ENCODE measurements at regions not wholly inside any gene's neighbourhood (a gene's known extent, or its start where the extent isn't known, plus 50 kb on each side); places are given as distances from the start of the nearest gene placed in this dataset.

- no peak overlapping the region for H3K4me3 ChIP-seq
- WGBS, 2 donors, result 78 to 82% methylated on average over 2 of the region's 2 CpGs
- no peak overlapping the region for H3K27ac ChIP-seq
- DNase-seq (no peak), ATAC-seq (no peak), FAIRE-seq (no peak)
- intact Hi-C loops (cut with DNase I), result no loop called here
- H3K4me1 ChIP-seq, result no peaks in the 10 kb centered on the region
- TF ChIP-seq CTCF (IDR thresholded peaks at IDR 0.05), result no peak
- H3K9me3 ChIP-seq, result no peaks in the 10 kb centered on the region
- no peaks in the 10 kb centered on the region for H3K36me3 ChIP-seq
- no peaks in the 10 kb centered on the region for H3K27me3 ChIP-seq
These were observed 1276.6 kb upstream of the FLRT2 start for GRCh38 chr14:84253326-84253725.

- FAIRE-seq, result no peak
- H3K4me1 ChIP-seq, result no peaks in the 10 kb centered on the region
- H3K4me3 ChIP-seq, result no peak overlapping the region
- H3K27me3 ChIP-seq, result no peaks in the 10 kb centered on the region
- H3K9me3 ChIP-seq, result no peaks in the 10 kb centered on the region
- intact Hi-C loops (cut with DNase I), result no loop called here
- no peak overlapping the region for H3K27ac ChIP-seq
- no peak for DNase-seq
- H3K36me3 ChIP-seq, result no peaks in the 10 kb centered on the region
- WGBS, 2 donors, result 52 to 55% methylated on average over 4 of the region's 4 CpGs
- ATAC-seq, result peak in 3 of 4 donors; percentile 41 to 51 (median 42)
- TF ChIP-seq CTCF (IDR thresholded peaks at IDR 0.05), result no peak
These were observed 1275.7 kb upstream of the FLRT2 start for GRCh38 chr14:84254290-84254689.

GRCh38 chr14:84262932-84263331, 1267.0 kb upstream of the FLRT2 start:
- FAIRE-seq, result peak; percentile 59
- Histone ChIP-seq H3K9me3 (no peaks in the 10 kb centered on the region), H3K27ac (no peak overlapping the region), H3K4me3 (no peak overlapping the region), H3K27me3 (no peaks in the 10 kb centered on the region), H3K4me1 (peaks cover 0 to 8% (median 0%) of the 10 kb centered on the region in 3 donors), H3K36me3 (no peaks in the 10 kb centered on the region)
- peak in 3 of 4 donors; percentile 35 to 38 (median 37) for ATAC-seq
- no peak for DNase-seq
- intact Hi-C loops (cut with DNase I), result no loop called here
- no peak for TF ChIP-seq CTCF (IDR thresholded peaks at IDR 0.05)

- 61 to 76% methylated on average over 2 of the region's 2 CpGs for WGBS, 2 donors
- no peak for FAIRE-seq
These were observed 1257.6 kb upstream of the FLRT2 start for GRCh38 chr14:84272290-84272721.

More at GRCh38 chr14:84272290-84272721, 1257.6 kb upstream of the FLRT2 start:
- Histone ChIP-seq H3K4me1 (peaks cover 0 to 5% (median 0%) of the 10 kb centered on the region in 3 donors), H3K4me3 (no peak overlapping the region), H3K9me3 (no peaks in the 10 kb centered on the region), H3K27me3 (no peaks in the 10 kb centered on the region), H3K36me3 (no peaks in the 10 kb centered on the region), H3K27ac (no peak overlapping the region)
- intact Hi-C loops (cut with DNase I), result no loop called here
- DNase-seq (no peak), ATAC-seq (no peak)
- TF ChIP-seq CTCF (IDR thresholded peaks at IDR 0.05), result no peak
